Esophagus squamous epithelium (tissue), 5 donors: ENCODE measurements at regions not wholly inside any gene's neighbourhood (a gene's known extent, or its start where the extent isn't known, plus 50 kb on each side); places are given as distances from the start of the nearest gene placed in this dataset.
A peak's percentile ranks its signal among the peaks of the same experiment; 100 is the strongest.

Experiments
- DNase-seq: peaks from one replicate; lab custom pipeline; 2025; lab: John Stamatoyannopoulos, UW
- H3K27ac ChIP-seq, 4 donors: fragments of 200-600 bp; sonication (generic); one replicate each; pipeline ENCODE4 v1.5.1; 2016 to 2019; ENCODE audit warnings: mild to moderate bottlenecking in 1 of 4
- H3K27me3 ChIP-seq, 4 donors: fragments of 200-600 bp; sonication (generic); 1 replicate in 3 of 4; 2 replicates in 1 of 4; pipeline versions ENCODE4 v1.5.1 to v1.6.0; 2017 to 2021; ENCODE audit warnings: antibody characterized with exemption in 1 of 4
- H3K36me3 ChIP-seq, 3 donors: fragments of 200-600 bp; sonication (generic); one replicate each; pipeline ENCODE4 v1.5.1; 2016 to 2019
- H3K4me1 ChIP-seq, 3 donors: fragments of 200-600 bp; sonication (generic); one replicate each; pipeline ENCODE4 v1.5.1; 2017 to 2019
- H3K4me3 ChIP-seq, 4 donors: fragments of 200-600 bp; sonication (generic); 1 replicate in 3 of 4; 2 replicates in 1 of 4; pipeline ENCODE4 v1.5.1; 2016 to 2019; ENCODE audit warnings: mild to moderate bottlenecking in 2 of 4, moderate library complexity in 1 of 4
- H3K9me3 ChIP-seq, 3 donors: fragments of 200-600 bp; sonication (generic); one replicate each; pipeline ENCODE4 v1.5.1; 2016 to 2019
- POLR2A ChIP-seq, 4 donors: fragments of 450-650 bp; IDR thresholded peaks; one replicate each; pipeline ENCODE4 v1.6.1; 2017; ENCODE audit warnings: antibody characterized with exemption in 4 of 4, mild to moderate bottlenecking in 4 of 4, moderate library complexity in 3 of 4
- WGBS, 2 donors: methylation state at CpG; one replicate each; pipeline ENCODE4 v1.1.5; 2018; 5-methylcytosine and 5-hydroxymethylcytosine counted together
- intact Hi-C: fragments of 100-400 bp; cut with DNase I; formaldehyde crosslinking; loops from one replicate; pipeline ENCODE4 v1.15.0; 2022
- TF ChIP-seq, protein P1 (sequence below), 6 experiments: fragments of 450-650 bp in 4 of 6; fragments of 200-600 bp in 2 of 6; sonication (generic) in 2 of 6; IDR thresholded peaks; one replicate each; pipeline ENCODE4 v1.5.1; 2016 to 2019; ENCODE audit warnings: antibody characterized with exemption in 6 of 6, mild to moderate bottlenecking in 4 of 6, moderate library complexity in 4 of 6
- donor health status: DM: yes; HTN: yes; CAD: no.

DNA sequence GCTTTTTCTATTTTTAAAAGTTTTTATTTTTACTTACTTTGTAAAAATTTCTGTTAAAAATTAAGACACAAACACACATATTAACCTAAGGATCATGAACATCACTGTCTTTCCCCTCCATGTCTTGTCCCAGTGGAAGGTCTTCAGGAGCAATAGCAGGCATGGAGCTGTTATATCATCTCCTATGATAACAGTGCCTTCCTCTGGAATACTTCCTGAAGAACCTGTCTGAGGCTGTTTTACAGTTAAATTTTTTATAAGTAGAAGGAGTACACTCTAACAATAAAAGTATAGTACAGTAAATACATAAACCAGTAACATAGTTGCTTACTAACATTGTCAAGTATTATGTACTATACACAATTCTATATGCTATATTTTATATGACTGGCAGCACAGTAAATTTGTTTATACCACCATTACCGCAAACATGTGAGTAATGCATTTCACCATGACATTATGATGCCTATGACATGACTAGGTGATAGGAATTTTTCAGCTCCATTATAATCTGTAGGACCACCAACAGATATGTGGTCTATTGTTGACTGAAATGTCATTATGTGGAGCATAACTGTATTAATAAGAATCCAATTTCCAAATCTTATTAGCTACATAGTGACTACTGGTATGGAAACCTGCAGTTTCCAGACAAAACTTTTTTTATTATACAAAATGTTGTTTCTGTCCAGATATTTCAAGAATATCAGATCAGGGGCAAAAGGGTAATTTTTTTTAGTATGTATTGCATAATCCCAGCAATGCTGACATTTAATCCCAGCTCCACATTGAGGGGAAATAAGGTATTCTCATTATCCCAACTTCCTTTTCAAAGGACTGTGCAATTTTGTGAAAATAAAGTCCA, 337.2 kb upstream of the SLC39A10 start:
- no peak for TF ChIP-seq POLR2A (IDR thresholded peaks at IDR 0.05)
- TF ChIP-seq, protein P1, sequence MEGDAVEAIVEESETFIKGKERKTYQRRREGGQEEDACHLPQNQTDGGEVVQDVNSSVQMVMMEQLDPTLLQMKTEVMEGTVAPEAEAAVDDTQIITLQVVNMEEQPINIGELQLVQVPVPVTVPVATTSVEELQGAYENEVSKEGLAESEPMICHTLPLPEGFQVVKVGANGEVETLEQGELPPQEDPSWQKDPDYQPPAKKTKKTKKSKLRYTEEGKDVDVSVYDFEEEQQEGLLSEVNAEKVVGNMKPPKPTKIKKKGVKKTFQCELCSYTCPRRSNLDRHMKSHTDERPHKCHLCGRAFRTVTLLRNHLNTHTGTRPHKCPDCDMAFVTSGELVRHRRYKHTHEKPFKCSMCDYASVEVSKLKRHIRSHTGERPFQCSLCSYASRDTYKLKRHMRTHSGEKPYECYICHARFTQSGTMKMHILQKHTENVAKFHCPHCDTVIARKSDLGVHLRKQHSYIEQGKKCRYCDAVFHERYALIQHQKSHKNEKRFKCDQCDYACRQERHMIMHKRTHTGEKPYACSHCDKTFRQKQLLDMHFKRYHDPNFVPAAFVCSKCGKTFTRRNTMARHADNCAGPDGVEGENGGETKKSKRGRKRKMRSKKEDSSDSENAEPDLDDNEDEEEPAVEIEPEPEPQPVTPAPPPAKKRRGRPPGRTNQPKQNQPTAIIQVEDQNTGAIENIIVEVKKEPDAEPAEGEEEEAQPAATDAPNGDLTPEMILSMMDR (IDR thresholded peaks at IDR 0.05): no peak
- intact Hi-C loops: no loop called here

DNA sequence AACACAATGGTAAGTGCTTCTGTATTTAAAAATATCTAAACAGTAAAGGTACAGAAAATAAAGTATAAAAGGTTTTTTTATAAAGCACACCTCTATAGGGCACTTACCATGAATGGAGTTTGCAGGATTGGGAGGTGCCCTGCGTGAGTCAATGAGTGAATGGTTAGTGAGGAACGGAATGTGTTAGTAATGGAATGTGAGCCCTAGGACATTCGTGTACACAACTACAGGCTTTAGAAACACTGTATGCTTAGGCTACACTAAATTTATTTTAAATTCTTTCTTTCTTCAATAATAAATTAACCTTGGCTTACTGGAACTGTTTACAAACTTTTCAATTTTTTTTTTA, 337.9 kb upstream of the SLC39A10 start:
- no peaks in the 10 kb centered on the region for H3K27me3 ChIP-seq
- intact Hi-C loops: no loop called here
- TF ChIP-seq POLR2A (IDR thresholded peaks at IDR 0.05): no peak
- TF ChIP-seq, protein P1 (IDR thresholded peaks at IDR 0.05): no peak
- H3K9me3 ChIP-seq: no peaks in the 10 kb centered on the region
- 29 to 30% methylated on average over 3 of the region's 3 CpGs for WGBS, 2 donors
- no peaks in the 10 kb centered on the region for H3K4me1 ChIP-seq
- no peak overlapping the region for H3K27ac ChIP-seq
- DNase-seq: no peak
- H3K36me3 ChIP-seq: no peaks in the 10 kb centered on the region
- H3K4me3 ChIP-seq: no peak overlapping the region

More for the DNA sequence above, 337.2 kb upstream of the SLC39A10 start:
- Histone ChIP-seq H3K9me3 (no peaks in the 10 kb centered on the region), H3K27ac (no peak overlapping the region), H3K27me3 (no peaks in the 10 kb centered on the region), H3K36me3 (no peaks in the 10 kb centered on the region), H3K4me1 (no peaks in the 10 kb centered on the region), H3K4me3 (no peak overlapping the region)
- WGBS, 2 donors: 0% methylated on average over 1 of the region's 1 CpG
- no peak for DNase-seq

DNA sequence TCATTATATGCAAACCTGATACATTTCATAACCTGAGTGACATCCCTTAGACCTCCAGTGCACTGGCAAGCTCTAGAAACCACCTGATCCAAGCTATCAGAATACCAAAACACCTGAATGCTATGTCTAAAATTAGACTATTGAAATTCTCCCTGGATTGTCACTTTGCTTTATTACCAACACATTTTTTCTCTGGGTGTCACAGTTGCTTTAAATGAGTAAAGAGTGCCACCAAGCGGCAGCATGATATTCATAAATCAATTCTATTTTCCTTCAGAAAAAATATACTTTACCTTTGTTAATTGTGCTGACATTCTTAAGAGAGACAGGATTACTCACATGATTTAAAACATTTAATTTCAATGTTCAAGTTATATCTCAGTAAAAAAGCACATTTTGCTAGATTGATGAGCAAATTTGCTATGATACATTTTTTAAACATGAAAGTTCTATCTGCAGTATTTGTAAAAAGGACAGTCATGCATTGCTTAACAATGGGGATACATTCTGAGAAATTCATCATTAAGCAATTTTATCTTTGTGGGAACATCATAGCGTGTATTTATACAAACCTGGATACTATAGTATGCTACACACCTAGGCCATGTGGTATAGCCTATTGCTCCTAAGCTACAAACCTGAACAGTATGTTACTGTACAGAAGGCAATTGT, 338.4 kb upstream of the SLC39A10 start:
- DNase-seq: no peak
- Histone ChIP-seq H3K36me3 (no peaks in the 10 kb centered on the region), H3K4me1 (no peaks in the 10 kb centered on the region), H3K27ac (no peak overlapping the region), H3K27me3 (no peaks in the 10 kb centered on the region), H3K9me3 (no peaks in the 10 kb centered on the region), H3K4me3 (no peak overlapping the region)
- WGBS, 2 donors: 5 to 6% methylated on average over 2 of the region's 2 CpGs
- intact Hi-C loops: no loop called here
- TF ChIP-seq, protein P1 (IDR thresholded peaks at IDR 0.05): peak in 5 of 6 experiments; percentile 33 to 61 (median 43)
- TF ChIP-seq POLR2A (IDR thresholded peaks at IDR 0.05): no peak

DNA sequence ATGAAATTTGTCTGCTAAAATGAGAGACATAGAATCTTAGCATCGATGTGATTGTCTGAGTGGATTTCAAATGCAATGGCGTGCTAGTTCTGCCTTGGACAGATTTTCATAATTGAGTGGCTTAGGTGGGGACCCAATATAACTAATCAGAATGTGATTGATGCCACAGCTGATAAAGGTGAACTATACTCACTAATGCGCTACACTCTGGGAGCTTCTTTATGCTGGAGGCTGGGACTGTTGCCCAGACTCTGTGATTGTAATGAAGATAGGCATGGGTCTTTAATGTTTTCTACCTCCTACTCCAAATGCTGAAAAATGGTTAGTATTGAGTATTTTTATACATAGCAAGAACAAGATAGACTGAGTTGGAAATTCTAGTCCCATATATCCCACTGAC, 339.5 kb upstream of the SLC39A10 start:
- no peak overlapping the region for H3K27ac ChIP-seq
- intact Hi-C loops: no loop called here
- no peak overlapping the region for H3K4me3 ChIP-seq
- no peaks in the 10 kb centered on the region for H3K36me3 ChIP-seq
- no peak for TF ChIP-seq POLR2A (IDR thresholded peaks at IDR 0.05)
- TF ChIP-seq, protein P1 (IDR thresholded peaks at IDR 0.05): no peak
- no peaks in the 10 kb centered on the region for H3K27me3 ChIP-seq
- H3K9me3 ChIP-seq: no peaks in the 10 kb centered on the region
- no peaks in the 10 kb centered on the region for H3K4me1 ChIP-seq
- WGBS, 2 donors: 86 to 92% methylated on average over 3 of the region's 3 CpGs
- DNase-seq: no peak

DNA sequence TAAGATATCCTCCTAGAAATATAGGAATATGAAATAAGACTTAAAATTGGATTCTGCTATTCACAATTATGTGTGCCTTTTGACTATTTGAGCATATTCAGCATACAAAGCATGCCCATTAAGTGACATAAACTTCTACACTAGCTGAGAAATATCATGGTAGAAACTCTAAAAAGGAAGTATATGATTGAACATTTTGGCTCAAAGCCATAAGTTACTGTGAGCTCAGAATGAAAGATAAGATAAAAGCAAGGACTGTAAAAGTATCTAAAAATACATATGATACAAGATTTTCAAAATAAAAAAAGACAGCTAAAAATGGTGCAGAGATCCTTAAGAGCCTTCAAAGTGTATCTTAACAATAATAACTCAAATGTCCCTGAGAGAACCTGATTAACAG, 340.5 kb upstream of the SLC39A10 start:
- no peaks in the 10 kb centered on the region for H3K36me3 ChIP-seq
- no peaks in the 10 kb centered on the region for H3K27me3 ChIP-seq
- no peak for DNase-seq
- H3K27ac ChIP-seq: no peak overlapping the region
- no peak for TF ChIP-seq POLR2A (IDR thresholded peaks at IDR 0.05)
- TF ChIP-seq, protein P1 (IDR thresholded peaks at IDR 0.05): no peak
- no peaks in the 10 kb centered on the region for H3K4me1 ChIP-seq
- H3K9me3 ChIP-seq: no peaks in the 10 kb centered on the region
- no peak overlapping the region for H3K4me3 ChIP-seq
- intact Hi-C loops: no loop called here
